HG03442 (cell line): ENCODE measurements at regions not wholly inside any gene's neighbourhood (a gene's known extent, or its start where the extent isn't known, plus 50 kb on each side); places are given as distances from the start of the nearest gene placed in this dataset.

Experiments used
- ATAC-seq: cut with Tn5 transposase; IDR thresholded peaks from one replicate; pipeline ENCODE4 v1.9.1; 2021; ENCODE audit warnings: mild to moderate bottlenecking, moderate library complexity; ENCODE audit not compliant: unreplicated experiment

DNA sequence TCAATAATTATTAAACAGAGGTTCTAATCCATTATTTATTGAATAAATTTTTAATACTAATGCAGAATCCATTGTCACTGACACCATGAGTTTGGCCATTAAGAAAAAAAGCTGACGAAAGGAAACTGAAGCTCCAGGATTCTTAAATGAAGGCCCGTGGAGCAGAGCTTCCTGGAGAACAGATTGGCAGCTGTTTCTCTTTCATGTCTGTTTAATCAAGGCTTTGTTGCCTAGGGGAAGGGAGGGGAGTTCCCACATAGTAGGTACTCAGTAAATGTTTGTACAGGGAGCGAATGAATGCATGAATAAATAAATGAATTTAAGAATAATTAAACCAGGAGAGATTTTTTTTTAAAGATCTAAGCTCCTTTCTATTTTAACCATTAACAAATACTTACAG, 315.1 kb upstream of the KLHL29 start:
- no peak for ATAC-seq

DNA sequence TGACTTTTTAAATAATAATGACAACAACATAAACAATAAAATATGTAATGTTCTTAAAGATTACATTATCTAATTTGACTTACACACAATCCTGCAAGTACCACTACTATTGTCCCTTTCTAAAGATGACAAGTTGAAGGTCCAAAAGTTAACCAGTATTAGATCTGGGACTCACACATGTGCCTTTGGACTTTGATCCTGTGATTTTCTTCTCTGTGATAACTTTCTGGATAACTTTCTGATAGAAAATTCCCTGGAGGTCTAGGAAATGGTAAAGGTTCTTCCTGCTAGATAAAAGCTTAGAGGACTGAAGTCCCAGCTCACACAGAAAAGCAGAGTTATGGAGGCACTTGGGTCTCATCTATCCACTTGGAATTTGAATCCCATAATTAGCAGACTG, 311.9 kb upstream of the KLHL29 start:
- ATAC-seq, result no peak

- no peak for ATAC-seq
Measured at GRCh38 chr2:23073671-23074070, 311.3 kb upstream of the KLHL29 start.

- ATAC-seq, result no peak
Measured at GRCh38 chr2:23077596-23077995, 307.4 kb upstream of the KLHL29 start.

DNA sequence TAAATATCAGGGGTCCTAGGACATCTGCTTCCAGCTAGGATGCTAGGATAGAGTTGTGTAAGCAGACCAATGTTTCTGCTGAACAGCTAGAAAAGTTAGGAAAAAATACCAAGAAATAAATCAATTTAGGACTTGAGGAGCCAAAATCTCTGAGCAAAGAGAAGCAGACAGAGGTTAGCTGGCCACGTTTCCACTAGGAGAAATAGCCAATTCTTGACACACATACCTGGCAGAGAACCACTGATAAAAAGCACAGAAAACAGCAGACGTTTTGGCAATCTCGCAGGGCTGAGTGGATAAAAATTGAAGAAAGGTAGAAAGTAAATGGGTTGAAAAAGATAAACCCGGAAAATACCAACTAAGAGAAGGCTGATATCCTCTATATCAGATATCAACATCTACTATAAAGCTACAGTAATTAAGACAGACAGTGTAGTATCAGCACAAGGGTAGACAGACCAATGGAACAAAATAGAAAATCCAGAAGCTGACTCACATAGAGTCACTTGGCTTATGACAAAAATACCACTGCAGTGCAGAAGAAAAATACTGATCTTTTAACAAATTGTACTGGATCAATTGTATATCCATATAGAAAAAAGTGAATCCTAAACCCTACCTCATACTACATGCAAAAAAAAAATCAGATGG, 306.1 kb upstream of the KLHL29 start:
- no peak for ATAC-seq

GRCh38 chr2:23083966-23084365, 301.0 kb upstream of the KLHL29 start:
- no peak for ATAC-seq

DNA sequence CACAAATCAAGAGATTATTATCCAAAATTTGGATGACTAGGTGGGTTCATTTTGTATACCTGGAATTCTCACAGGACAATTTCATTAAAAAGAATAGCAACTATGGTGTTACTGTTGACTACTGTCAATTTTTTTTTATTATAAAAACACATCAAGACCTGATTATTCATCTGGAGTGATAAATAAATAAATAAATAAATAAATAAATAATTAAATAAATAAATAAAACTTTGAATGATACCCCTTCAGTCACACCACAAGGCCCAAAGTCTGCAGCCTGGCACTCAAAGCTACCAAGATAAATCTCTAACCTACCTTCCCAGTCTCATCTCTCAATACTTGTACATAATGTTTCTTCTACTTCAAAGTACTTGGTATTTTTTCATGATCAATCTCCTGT, 294.0 kb upstream of the KLHL29 start:
- ATAC-seq, result no peak

DNA sequence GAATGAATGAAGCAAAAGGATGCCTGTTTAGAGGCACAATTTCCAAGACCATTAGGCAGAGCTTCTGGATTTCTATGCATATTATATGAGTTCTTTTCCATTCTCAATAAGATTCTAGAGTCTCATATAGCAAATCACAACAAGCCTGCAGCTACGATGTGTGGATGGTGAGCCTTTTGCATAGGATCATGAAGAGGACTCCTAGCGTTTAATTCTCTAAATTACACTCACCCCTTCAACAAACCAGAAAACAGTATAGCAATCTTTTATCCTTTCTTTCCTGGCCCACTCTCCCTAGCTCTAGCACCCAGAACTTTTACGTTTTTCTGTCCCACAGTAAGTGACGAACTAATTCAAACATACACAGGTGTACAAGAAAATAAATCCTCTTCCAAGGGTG, 293.1 kb upstream of the KLHL29 start:
- ATAC-seq, result no peak

GRCh38 chr2:23092831-23093230, 292.1 kb upstream of the KLHL29 start:
- ATAC-seq, result no peak

DNA sequence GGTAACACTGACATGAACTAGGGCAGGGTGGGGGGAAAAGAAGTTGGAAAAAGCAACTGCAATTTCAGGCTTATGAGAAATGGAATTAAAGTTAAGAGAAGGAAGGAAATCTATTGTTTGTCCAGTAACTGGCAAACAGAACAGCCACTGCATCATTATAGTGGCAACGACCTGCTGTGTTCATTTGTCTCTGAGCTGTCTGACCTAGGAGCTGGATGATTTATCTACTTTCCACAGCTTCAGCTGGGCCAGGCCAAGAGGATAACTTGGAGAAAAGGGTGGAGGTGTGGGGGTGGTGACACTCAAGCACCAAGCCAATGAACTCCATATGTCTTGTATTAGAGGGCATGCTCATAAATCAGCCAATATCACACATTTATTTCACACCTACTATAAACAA, 291.5 kb upstream of the KLHL29 start:
- ATAC-seq, result no peak

- ATAC-seq, result no peak
Measured at GRCh38 chr2:23096906-23097602, 287.9 kb upstream of the KLHL29 start.

DNA sequence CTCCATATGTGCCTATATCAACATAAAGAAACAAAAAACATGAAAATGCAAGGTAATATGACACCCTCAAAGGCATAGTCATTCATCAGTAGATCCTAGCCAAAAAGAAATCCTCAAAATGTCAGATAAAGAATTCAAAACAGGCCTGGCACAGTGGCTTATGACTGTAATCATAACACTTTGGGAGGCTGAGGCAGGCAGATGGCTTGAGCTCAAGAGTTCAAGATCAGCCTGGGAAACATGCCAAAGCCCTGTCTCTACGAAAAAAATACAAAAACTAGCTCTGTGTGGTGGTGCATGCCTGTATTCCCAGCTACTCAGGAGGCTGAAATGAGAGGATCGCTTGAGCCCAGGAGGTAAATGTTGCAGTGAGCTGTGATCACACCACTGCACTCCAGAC, 284.6 kb upstream of the KLHL29 start:
- no peak for ATAC-seq

GRCh38 chr2:23106242-23106785, 278.7 kb upstream of the KLHL29 start:
- ATAC-seq, result no peak

GRCh38 chr2:23107327-23107941, 277.5 kb upstream of the KLHL29 start:
- no peak for ATAC-seq

- ATAC-seq, result no peak
Measured at GRCh38 chr2:23111263-23111662, 273.7 kb upstream of the KLHL29 start.

GRCh38 chr2:23112517-23112916, 272.5 kb upstream of the KLHL29 start:
- ATAC-seq, result no peak

DNA sequence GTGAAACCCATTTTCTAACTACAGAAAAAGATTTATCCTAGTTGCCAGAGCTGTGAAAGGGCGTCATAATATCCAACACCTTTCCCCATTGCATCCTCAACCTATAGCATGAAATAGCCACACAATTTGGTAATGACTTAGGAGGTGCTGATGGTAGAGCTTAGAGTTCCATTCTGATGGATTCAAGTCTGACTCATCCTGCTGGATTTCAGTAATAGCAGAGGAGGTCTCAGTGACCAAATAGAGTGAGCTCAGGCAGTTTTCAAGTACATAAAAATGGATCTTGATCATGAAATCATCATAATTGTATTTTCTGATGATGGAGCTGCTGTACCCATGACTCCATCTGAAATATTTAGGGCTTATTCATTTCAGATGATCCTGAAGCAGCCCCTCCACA, 270.7 kb upstream of the KLHL29 start:
- ATAC-seq, result no peak

GRCh38 chr2:23118313-23118712, 266.7 kb upstream of the KLHL29 start:
- ATAC-seq, result no peak

- no peak for ATAC-seq
Measured at GRCh38 chr2:23118894-23119293, 266.1 kb upstream of the KLHL29 start.

DNA sequence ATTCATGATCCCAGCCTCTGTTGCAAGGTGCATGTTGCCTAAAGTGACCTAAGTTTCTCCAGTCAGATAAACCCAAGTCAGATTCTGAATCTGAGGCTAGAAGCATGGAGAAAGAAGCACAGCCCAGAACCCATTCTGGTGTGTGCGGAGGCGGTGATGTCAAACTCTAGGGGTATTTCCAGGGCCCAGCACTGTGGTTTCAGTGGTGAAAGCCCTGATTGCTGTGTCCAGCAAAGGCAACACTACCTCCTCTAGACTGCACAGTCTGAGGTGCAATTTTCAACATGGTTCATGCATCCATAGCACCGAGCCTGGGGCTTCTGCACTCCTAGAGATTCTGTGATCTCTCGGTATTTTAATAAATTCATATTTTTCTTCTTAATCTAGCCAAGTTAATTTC, 264.8 kb upstream of the KLHL29 start:
- ATAC-seq, result no peak

DNA sequence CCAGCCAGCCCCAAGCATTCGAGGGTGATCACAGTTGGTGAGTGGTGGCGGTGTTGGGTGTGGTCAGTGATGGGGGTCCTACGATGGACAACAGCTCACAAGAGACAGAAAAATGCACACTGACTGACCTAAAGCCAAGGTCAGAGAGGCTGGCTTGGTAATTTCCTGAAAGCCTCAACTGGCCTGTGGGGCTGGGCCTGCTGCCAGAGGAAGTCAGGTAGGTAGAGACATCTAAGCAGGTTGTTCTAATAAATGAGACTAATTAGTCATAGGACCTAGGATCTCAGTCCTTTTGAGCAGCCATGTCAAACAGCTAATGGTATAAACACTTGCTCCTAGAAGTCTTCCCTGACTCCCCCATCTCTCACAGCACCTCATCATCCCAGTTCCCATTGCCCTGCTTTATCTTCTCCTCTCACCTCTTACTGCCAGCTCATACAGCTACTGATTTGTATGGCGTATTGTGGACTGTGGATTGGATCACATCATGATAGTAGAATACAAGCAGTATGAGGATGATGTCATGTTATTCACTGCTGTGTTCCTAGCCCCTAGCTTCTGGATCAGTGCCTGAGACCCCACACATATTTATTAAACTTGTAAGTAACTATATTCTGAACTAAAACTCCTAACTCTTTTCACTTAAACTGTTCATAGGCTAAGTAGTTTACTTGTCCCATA, 262.9 kb upstream of the KLHL29 start:
- ATAC-seq, result no peak
